Progenitor cell of endocrine pancreas (in vitro differentiated cells): ENCODE measurements at regions not wholly inside any gene's neighbourhood (a gene's known extent, or its start where the extent isn't known, plus 50 kb on each side); places are given as distances from the start of the nearest gene placed in this dataset.

Experiments
- DNase-seq: peaks from one replicate; pipeline ENCODE4 v3.0.0; 2021; ENCODE audit warnings: low spot score; ENCODE audit not compliant: unreplicated experiment
- H3K27ac Mint-ChIP-seq: 2 replicates; pipeline ENCODE4 v1.8.0; 2021; ENCODE audit warnings: mild to moderate bottlenecking, moderate library complexity, mixed read lengths
- H3K27me3 Mint-ChIP-seq: 2 replicates; pipeline ENCODE4 v1.8.0; 2021; ENCODE audit warnings: mixed read lengths
- H3K36me3 Mint-ChIP-seq: 2 replicates; pipeline ENCODE4 v1.8.0; 2022; ENCODE audit warnings: mixed read lengths; ENCODE audit not compliant: insufficient read depth
- H3K4me1 Mint-ChIP-seq: 2 replicates; pipeline ENCODE4 v1.8.0; 2021; ENCODE audit warnings: low read depth, mixed read lengths
- H3K4me3 Mint-ChIP-seq: 2 replicates; pipeline ENCODE4 v1.8.0; 2021; ENCODE audit warnings: low read depth, mild to moderate bottlenecking, moderate library complexity, mixed read lengths
- H3K9me3 Mint-ChIP-seq: 2 replicates; pipeline ENCODE4 v1.8.0; 2021; ENCODE audit warnings: low read depth, mixed read lengths
- CTCF ChIP-seq: fragments of 200-600 bp; sonication (generic); IDR thresholded peaks from one replicate; pipeline ENCODE4 v1.5.0; 2021; ENCODE audit warnings: antibody characterized with exemption, mild to moderate bottlenecking; ENCODE audit not compliant: unreplicated experiment

DNA sequence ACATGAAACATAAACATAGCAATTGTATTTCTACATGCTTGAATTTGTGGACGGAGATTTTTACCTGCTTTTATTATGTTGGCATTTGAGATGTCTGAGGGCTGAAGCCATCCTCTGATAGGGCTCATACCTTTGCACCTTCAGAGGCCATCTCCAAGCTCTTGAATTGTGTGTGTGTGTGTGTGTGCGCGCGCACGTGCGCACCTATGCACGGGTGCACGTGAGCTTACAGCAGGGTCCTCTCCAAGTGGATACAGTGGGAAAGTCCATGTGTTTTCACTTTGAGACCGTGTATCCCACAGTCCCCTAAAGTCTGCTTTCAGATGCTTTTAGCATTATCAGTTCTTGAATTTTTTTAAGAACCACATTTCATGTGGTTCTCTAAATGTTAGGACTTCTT is 178.6 kb downstream of the RAB11FIP2 start:
- no peak for TF ChIP-seq CTCF
- Mint-ChIP-seq H3K4me3 (no peak overlapping the region), H3K4me1 (no peaks in the 10 kb centered on the region), H3K9me3 (no peaks in the 10 kb centered on the region), H3K27ac (no peak overlapping the region), H3K36me3 (no peaks in the 10 kb centered on the region), H3K27me3 (peaks cover 42% of the 10 kb centered on the region)
- DNase-seq = no peak

GRCh38 chr10:117875793-117876192 is 170.9 kb downstream of the RAB11FIP2 start:
- TF ChIP-seq CTCF = no peak
- Mint-ChIP-seq H3K4me3 (no peak overlapping the region), H3K4me1 (peaks cover 4% of the 10 kb centered on the region), H3K36me3 (no peaks in the 10 kb centered on the region), H3K27ac (no peak overlapping the region), H3K9me3 (no peaks in the 10 kb centered on the region), H3K27me3 (peaks cover 14% of the 10 kb centered on the region)
- DNase-seq = no peak

GRCh38 chr10:117876210-117876609 is 170.5 kb downstream of the RAB11FIP2 start:
- DNase-seq = no peak
- peaks cover 4% of the 10 kb centered on the region for H3K4me1 Mint-ChIP-seq
- no peaks in the 10 kb centered on the region for H3K36me3 Mint-ChIP-seq
- H3K4me3 Mint-ChIP-seq = no peak overlapping the region
- H3K27ac Mint-ChIP-seq = no peak overlapping the region
- TF ChIP-seq CTCF = no peak
- no peaks in the 10 kb centered on the region for H3K9me3 Mint-ChIP-seq
- H3K27me3 Mint-ChIP-seq = peaks cover 14% of the 10 kb centered on the region

DNA sequence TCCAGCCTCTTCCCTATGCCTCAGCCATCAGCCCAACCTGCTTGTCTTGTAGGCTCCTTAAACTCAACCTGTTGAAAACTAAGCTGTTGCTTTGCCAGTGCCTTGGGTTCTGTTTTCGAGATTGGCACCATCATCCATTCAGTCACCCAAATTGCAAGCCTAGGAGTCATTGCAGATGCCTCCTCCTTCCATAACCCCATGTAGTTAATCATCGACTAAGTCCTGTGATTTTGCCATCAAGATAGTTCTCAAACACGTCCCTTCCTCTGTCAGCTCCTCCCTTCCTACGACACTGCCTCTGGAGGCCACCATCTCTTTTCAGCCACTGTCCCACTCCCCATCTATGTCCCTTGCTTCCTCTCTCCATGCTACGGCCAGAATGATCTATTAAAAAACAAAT is 168.1 kb downstream of the RAB11FIP2 start:
- H3K27me3 Mint-ChIP-seq = peaks cover 3% of the 10 kb centered on the region
- no peak for DNase-seq
- no peaks in the 10 kb centered on the region for H3K36me3 Mint-ChIP-seq
- no peak overlapping the region for H3K4me3 Mint-ChIP-seq
- H3K27ac Mint-ChIP-seq = no peak overlapping the region
- peaks cover 4% of the 10 kb centered on the region for H3K4me1 Mint-ChIP-seq
- TF ChIP-seq CTCF = no peak
- no peaks in the 10 kb centered on the region for H3K9me3 Mint-ChIP-seq

DNA sequence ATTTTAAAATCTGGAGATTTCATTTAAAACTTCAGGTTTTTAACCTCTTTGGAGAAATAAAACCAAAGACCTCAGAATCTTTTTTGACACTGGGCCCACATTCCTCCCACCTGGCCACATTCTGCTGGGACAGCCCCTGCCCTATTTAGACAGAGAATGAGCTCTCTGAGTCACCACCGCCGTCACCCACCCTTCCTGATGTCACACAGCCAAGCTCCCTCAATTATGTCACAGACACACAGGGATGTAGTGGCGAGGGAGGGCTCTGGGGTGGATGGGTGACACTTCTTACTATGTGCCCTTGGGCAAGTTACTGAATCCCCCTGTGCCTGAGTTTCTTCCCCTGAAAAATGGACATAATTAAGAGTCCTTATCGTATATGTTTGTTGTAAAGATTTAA is 162.6 kb downstream of the RAB11FIP2 start:
- Mint-ChIP-seq H3K27me3 (peaks cover 33% of the 10 kb centered on the region), H3K9me3 (no peaks in the 10 kb centered on the region), H3K27ac (no peak overlapping the region), H3K36me3 (no peaks in the 10 kb centered on the region), H3K4me1 (peaks cover 2% of the 10 kb centered on the region), H3K4me3 (no peak overlapping the region)
- no peak for DNase-seq
- no peak for TF ChIP-seq CTCF
